HG02642 (cell line): ENCODE measurements at regions not wholly inside any gene's neighbourhood (a gene's known extent, or its start where the extent isn't known, plus 50 kb on each side); places are given as distances from the start of the nearest gene placed in this dataset.

Experiments
- ATAC-seq: cut with Tn5 transposase; IDR thresholded peaks from one replicate; pipeline ENCODE4 v1.9.1; 2021; ENCODE audit warnings: mild to moderate bottlenecking; ENCODE audit not compliant: unreplicated experiment, poor library complexity

DNA sequence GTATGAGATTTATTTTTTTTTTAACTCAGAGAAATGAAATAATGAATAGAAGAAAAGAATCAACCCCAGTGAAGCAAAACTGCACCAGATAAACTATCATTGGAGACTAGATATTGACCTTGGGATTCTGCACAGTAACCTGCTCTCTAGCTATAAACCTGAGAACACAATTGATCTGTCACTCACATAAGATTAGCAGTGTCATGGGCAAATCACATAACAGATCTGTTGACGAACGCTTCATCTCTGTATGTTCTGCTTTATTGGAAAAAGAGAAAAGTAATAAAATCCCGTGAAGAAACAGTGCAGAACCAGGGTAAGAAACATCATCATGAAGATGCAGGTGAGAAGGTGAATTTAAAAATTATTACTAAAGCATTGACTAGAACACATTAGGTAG lies 52.8 kb upstream of the RGS17 start:
- ATAC-seq = no peak
